ENCODE measurements at regions not wholly inside any gene's neighbourhood (a gene's known extent, or its start where the extent isn't known, plus 50 kb on each side); places are given as distances from the start of the nearest gene placed in this dataset.

DNA sequence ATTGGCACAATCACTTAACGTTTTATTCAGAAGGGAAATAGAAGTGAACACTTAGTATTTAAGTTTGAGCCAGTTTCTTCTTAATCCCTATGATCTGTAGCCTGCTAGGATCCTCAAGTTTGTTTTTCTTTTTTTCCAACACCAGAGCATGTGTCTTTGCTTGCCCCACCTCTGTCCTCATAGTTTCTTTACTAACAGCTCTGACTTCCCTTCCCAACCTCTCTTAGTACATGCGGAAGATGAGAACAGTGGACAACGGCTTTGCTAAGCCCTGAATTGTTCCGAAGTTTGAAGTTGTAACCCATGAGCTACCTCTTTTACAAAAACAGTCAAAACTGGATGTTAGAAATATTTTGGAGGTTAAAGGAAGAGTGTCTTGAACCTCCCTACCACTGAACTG is 61.7 kb upstream of the TAF11L2 start:
- H3K4me2 ChIP-seq (ENCODE audit: low read length) = peak overlapping the region; percentile 89
- TF ChIP-seq CTCF (IDR thresholded peaks at IDR 0.05; ENCODE audit: low read depth, low read length, poor library complexity, severe bottlenecking) (no peak), EZH2phosphoT487 (IDR thresholded peaks at IDR 0.05; ENCODE audit: borderline replicate concordance, low read length) (no peak)

GRCh38 chr5:17436761-17437221 is 61.2 kb upstream of the TAF11L2 start:
- H3K9me3 ChIP-seq (ENCODE audit: control insufficient read depth, insufficient read depth, low read length) = peaks cover 3% of the 10 kb centered on the region; the same call in 1 of the 2 replicates
- TF ChIP-seq EZH2phosphoT487 (IDR thresholded peaks at IDR 0.05; ENCODE audit: borderline replicate concordance, low read length) = no peak
- no peak for TF ChIP-seq CTCF (IDR thresholded peaks at IDR 0.05; ENCODE audit: low read depth, low read length, poor library complexity, severe bottlenecking)
- peaks cover 35% of the 10 kb centered on the region for H3K4me1 ChIP-seq (ENCODE audit: control insufficient read depth, low read length)
- H3K27ac ChIP-seq (ENCODE audit: low read depth, low read length) = peak overlapping the region; percentile 44
- no peaks in the 10 kb centered on the region for H3K79me2 ChIP-seq (ENCODE audit: control insufficient read depth, low read length)
- peak overlapping the region; percentile 65 for H3K4me3 ChIP-seq (ENCODE audit: low read length)
- no peaks in the 10 kb centered on the region for H3F3A ChIP-seq (ENCODE audit: control insufficient read depth, insufficient read depth)
- no peaks in the 10 kb centered on the region for H3K36me3 ChIP-seq (ENCODE audit: control insufficient read depth, low read length)
- no peaks in the 10 kb centered on the region for H3K27me3 ChIP-seq (ENCODE audit: control insufficient read depth, low read length)
- no peaks in the 10 kb centered on the region for H4K20me1 ChIP-seq (ENCODE audit: control insufficient read depth, insufficient read depth, low read depth, low read length)
- peak overlapping the region; percentile 89 for H3K4me2 ChIP-seq (ENCODE audit: low read length)
- no peaks in the 10 kb centered on the region for H3K9me2 ChIP-seq (replicated peaks; ENCODE audit: control insufficient read depth, low read length)

More for the DNA sequence above, 61.7 kb upstream of the TAF11L2 start:
- Histone ChIP-seq H4K20me1 (ENCODE audit: control insufficient read depth, insufficient read depth, low read depth, low read length) (no peaks in the 10 kb centered on the region), H3K4me1 (ENCODE audit: control insufficient read depth, low read length) (peaks cover 39% of the 10 kb centered on the region), H3K4me3 (ENCODE audit: low read length) (peak overlapping the region; percentile 65), H3K27ac (ENCODE audit: low read depth, low read length) (peak overlapping the region; percentile 44), H3K36me3 (ENCODE audit: control insufficient read depth, low read length) (no peaks in the 10 kb centered on the region), H3F3A (ENCODE audit: control insufficient read depth, insufficient read depth) (0 out of 2 replicates have a peak, but pooled peaks cover 2% of the 10 kb centered on the region), H3K79me2 (ENCODE audit: control insufficient read depth, low read length) (no peaks in the 10 kb centered on the region), H3K9me3 (ENCODE audit: control insufficient read depth, insufficient read depth, low read length) (peaks cover 3% of the 10 kb centered on the region; the same call in 1 of the 2 replicates), H3K27me3 (ENCODE audit: control insufficient read depth, low read length) (no peaks in the 10 kb centered on the region), H3K9me2 (replicated peaks; ENCODE audit: control insufficient read depth, low read length) (no peaks in the 10 kb centered on the region)

DNA sequence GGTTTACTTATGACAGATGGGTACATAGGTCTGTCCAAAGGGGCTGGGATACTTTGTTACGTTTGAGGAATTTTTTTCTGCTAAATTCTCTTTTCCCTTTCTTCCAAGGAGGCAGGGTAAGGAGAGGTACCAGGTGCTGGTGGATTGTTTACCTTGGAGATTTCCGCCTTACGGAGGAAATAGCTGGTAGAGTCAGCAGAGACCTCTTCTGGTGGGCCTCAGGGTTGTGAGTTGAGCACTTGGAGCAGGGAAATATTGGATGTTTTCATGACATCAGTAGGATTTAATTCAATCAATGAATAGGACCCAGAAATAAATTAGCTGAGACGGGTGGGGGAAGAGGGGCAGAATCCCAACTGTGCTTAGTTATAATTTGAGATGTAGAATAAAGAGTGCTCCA is 60.0 kb upstream of the TAF11L2 start:
- no peaks in the 10 kb centered on the region for H4K20me1 ChIP-seq (ENCODE audit: control insufficient read depth, insufficient read depth, low read depth, low read length)
- H3K4me1 ChIP-seq (ENCODE audit: control insufficient read depth, low read length) = peaks cover 23% of the 10 kb centered on the region
- H3F3A ChIP-seq (ENCODE audit: control insufficient read depth, insufficient read depth) = no peaks in the 10 kb centered on the region
- no peaks in the 10 kb centered on the region for H3K79me2 ChIP-seq (ENCODE audit: control insufficient read depth, low read length)
- H3K4me2 ChIP-seq (ENCODE audit: low read length) = no peak overlapping the region
- peaks cover 3% of the 10 kb centered on the region; the same call in 1 of the 2 replicates for H3K9me3 ChIP-seq (ENCODE audit: control insufficient read depth, insufficient read depth, low read length)
- H3K27me3 ChIP-seq (ENCODE audit: control insufficient read depth, low read length) = no peaks in the 10 kb centered on the region
- no peak overlapping the region for H3K27ac ChIP-seq (ENCODE audit: low read depth, low read length)
- no peak overlapping the region for H3K4me3 ChIP-seq (ENCODE audit: low read length)
- TF ChIP-seq EZH2phosphoT487 (IDR thresholded peaks at IDR 0.05; ENCODE audit: borderline replicate concordance, low read length) = no peak
- TF ChIP-seq CTCF (IDR thresholded peaks at IDR 0.05; ENCODE audit: low read depth, low read length, poor library complexity, severe bottlenecking) = no peak
- H3K36me3 ChIP-seq (ENCODE audit: control insufficient read depth, low read length) = no peaks in the 10 kb centered on the region
- no peaks in the 10 kb centered on the region for H3K9me2 ChIP-seq (replicated peaks; ENCODE audit: control insufficient read depth, low read length)

Data from DOHH2 (cell line).